ENCODE measurements at regions not wholly inside any gene's neighbourhood (a gene's known extent, or its start where the extent isn't known, plus 50 kb on each side); places are given as distances from the start of the nearest gene placed in this dataset.

- Histone ChIP-seq H3K23ac (ENCODE audit: low read depth, low read length) (no peak overlapping the region), H3K56ac (ENCODE audit: extremely low read depth, insufficient read depth, low read length) (no peak overlapping the region), H2BK20ac (ENCODE audit: low read depth, low read length) (no peak overlapping the region), H3K4me1 (ENCODE audit: control insufficient read depth, insufficient read depth, low read length) (no peaks in the 10 kb centered on the region), H3K36me3 (ENCODE audit: control insufficient read depth, insufficient read depth, low read length) (no peaks in the 10 kb centered on the region), H2AK5ac (ENCODE audit: low read depth, low read length) (no peak overlapping the region), H3K9me1 (ENCODE audit: insufficient read depth, low read length) (no peaks in the 10 kb centered on the region), H3K4ac (ENCODE audit: low read depth, low read length) (no peak overlapping the region), H2AK9ac (replicated peaks; ENCODE audit: low read depth, low read length, poor library complexity) (no peak overlapping the region), H3K27ac (ENCODE audit: insufficient read depth, low read length) (no peak overlapping the region), H3K9me3 (ENCODE audit: control insufficient read depth, insufficient read depth, low read length) (no peaks in the 10 kb centered on the region), H2BK5ac (ENCODE audit: low read depth, low read length, poor library complexity, severe bottlenecking) (no peak overlapping the region), H4K20me1 (ENCODE audit: insufficient read depth, low read length) (no peaks in the 10 kb centered on the region), H4K5ac (ENCODE audit: low read depth, low read length) (no peak overlapping the region), H3K4me3 (ENCODE audit: insufficient read depth, low read depth, low read length) (no peak overlapping the region), H4K8ac (ENCODE audit: low read depth in 2 of 2, low read length in 2 of 2) (no peak overlapping the region), H3K18ac (ENCODE audit: low read depth, low read length) (no peak overlapping the region), H2BK15ac (ENCODE audit: low read depth, low read length) (no peak overlapping the region), H4K91ac (ENCODE audit: insufficient read depth, low read depth, low read length) (no peak overlapping the region), H3K4me2 (ENCODE audit: low read depth, low read length) (no peak overlapping the region), H3K79me1 (ENCODE audit: low read depth in 1 of 2, low read length in 2 of 2) (no peaks in the 10 kb centered on the region), H3K27me3 (ENCODE audit: control insufficient read depth, insufficient read depth, low read length) (no peaks in the 10 kb centered on the region), H2BK120ac (ENCODE audit: low read depth, low read length) (no peak overlapping the region), H3K9ac (ENCODE audit: low read depth, low read length) (no peak overlapping the region), H3K14ac (replicated peaks; ENCODE audit: low read depth, low read length) (no peak overlapping the region), H2AFZ (replicated peaks; ENCODE audit: low read length, poor library complexity) (no peak overlapping the region)
- dilution Hi-C loops (cut with HindIII; ENCODE audit: low sequenced_read_pairs, unreplicated experiment) (no loop called here), intact Hi-C loops (cut with micrococcal nuclease) (no loop called here), in situ Hi-C loops (cut with MboI; ENCODE audit: low sequenced_read_pairs) (no loop called here)
- no TSS peak for BruUV-seq (replicated peaks)
- no peak for DNase-seq
- ChIA-PET CTCF (no interaction called here), POLR2A (ENCODE audit: unreplicated experiment) (no interaction called here)
- no peak for ATAC-seq (ENCODE audit: low read depth)
- WGBS, 2 experiments (ENCODE audit: extremely low coverage in 2 of 2, insufficient read length in 1 of 2) = 33% methylated on average over 1 of the region's 2 CpGs; no CpG with 5 or more reads in 1 of the 2 experiments
- no peak for TF ChIP-seq MXI1 (IDR thresholded peaks at IDR 0.05; ENCODE audit: borderline replicate concordance, low read depth, low read length)
- no peak for TF ChIP-seq CEBPB (IDR thresholded peaks at IDR 0.05; ENCODE audit: low read depth, low read length)
- no peak for TF ChIP-seq RCOR1 (IDR thresholded peaks at IDR 0.05; ENCODE audit: insufficient replicate concordance, low read length)
- TF ChIP-seq, protein P1, sequence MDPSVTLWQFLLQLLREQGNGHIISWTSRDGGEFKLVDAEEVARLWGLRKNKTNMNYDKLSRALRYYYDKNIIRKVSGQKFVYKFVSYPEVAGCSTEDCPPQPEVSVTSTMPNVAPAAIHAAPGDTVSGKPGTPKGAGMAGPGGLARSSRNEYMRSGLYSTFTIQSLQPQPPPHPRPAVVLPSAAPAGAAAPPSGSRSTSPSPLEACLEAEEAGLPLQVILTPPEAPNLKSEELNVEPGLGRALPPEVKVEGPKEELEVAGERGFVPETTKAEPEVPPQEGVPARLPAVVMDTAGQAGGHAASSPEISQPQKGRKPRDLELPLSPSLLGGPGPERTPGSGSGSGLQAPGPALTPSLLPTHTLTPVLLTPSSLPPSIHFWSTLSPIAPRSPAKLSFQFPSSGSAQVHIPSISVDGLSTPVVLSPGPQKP (IDR thresholded peaks at IDR 0.05; ENCODE audit: borderline replicate concordance, low read depth, low read length) = no peak
- TF ChIP-seq, protein P2, sequence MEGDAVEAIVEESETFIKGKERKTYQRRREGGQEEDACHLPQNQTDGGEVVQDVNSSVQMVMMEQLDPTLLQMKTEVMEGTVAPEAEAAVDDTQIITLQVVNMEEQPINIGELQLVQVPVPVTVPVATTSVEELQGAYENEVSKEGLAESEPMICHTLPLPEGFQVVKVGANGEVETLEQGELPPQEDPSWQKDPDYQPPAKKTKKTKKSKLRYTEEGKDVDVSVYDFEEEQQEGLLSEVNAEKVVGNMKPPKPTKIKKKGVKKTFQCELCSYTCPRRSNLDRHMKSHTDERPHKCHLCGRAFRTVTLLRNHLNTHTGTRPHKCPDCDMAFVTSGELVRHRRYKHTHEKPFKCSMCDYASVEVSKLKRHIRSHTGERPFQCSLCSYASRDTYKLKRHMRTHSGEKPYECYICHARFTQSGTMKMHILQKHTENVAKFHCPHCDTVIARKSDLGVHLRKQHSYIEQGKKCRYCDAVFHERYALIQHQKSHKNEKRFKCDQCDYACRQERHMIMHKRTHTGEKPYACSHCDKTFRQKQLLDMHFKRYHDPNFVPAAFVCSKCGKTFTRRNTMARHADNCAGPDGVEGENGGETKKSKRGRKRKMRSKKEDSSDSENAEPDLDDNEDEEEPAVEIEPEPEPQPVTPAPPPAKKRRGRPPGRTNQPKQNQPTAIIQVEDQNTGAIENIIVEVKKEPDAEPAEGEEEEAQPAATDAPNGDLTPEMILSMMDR (conservative IDR thresholded peaks at IDR 0.05; ENCODE audit: low read depth, low read length) = no peak
- no peak for TF ChIP-seq NFE2L2 (IDR thresholded peaks at IDR 0.05; ENCODE audit: low read depth, low read length)
- TF ChIP-seq BHLHE40 (IDR thresholded peaks at IDR 0.05; ENCODE audit: low read depth, low read length) = no peak
- no peak for TF ChIP-seq CHD1 (IDR thresholded peaks at IDR 0.05; ENCODE audit: low read depth, low read length)
- TF ChIP-seq SMC3 (IDR thresholded peaks at IDR 0.05; ENCODE audit: low read depth, low read length) = no peak
- TF ChIP-seq, protein P3, sequence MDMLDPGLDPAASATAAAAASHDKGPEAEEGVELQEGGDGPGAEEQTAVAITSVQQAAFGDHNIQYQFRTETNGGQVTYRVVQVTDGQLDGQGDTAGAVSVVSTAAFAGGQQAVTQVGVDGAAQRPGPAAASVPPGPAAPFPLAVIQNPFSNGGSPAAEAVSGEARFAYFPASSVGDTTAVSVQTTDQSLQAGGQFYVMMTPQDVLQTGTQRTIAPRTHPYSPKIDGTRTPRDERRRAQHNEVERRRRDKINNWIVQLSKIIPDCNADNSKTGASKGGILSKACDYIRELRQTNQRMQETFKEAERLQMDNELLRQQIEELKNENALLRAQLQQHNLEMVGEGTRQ (IDR thresholded peaks at IDR 0.05; ENCODE audit: low read depth, low read length) = no peak
- no peak for TF ChIP-seq FOS (IDR thresholded peaks at IDR 0.05; ENCODE audit: low read depth, low read length)
- TF ChIP-seq MAZ (IDR thresholded peaks at IDR 0.05; ENCODE audit: borderline replicate concordance, low read depth, low read length) = no peak
- TF ChIP-seq RAD21 (IDR thresholded peaks at IDR 0.05; ENCODE audit: low read length) = no peak
- no peak for TF ChIP-seq RFX5 (IDR thresholded peaks at IDR 0.05; ENCODE audit: low read depth, low read length)
- no peak for TF ChIP-seq MAFK (IDR thresholded peaks at IDR 0.05; ENCODE audit: low read depth, low read length)
- no peak for TF ChIP-seq POLR2A (IDR thresholded peaks at IDR 0.05; ENCODE audit: low read depth, low read length)
Measured at GRCh38 chr7:131897790-131898165, 341.4 kb upstream of the PODXL start.

Measured in IMR-90 (cell line).